NAMALWA (cell line): ENCODE measurements at regions not wholly inside any gene's neighbourhood (a gene's known extent, or its start where the extent isn't known, plus 50 kb on each side); places are given as distances from the start of the nearest gene placed in this dataset.

Experiments
- DNase-seq: peaks from one replicate; pipeline ENCODE4 v3.0.0-alpha.2; 2015; ENCODE audit warnings: low spot score

DNA sequence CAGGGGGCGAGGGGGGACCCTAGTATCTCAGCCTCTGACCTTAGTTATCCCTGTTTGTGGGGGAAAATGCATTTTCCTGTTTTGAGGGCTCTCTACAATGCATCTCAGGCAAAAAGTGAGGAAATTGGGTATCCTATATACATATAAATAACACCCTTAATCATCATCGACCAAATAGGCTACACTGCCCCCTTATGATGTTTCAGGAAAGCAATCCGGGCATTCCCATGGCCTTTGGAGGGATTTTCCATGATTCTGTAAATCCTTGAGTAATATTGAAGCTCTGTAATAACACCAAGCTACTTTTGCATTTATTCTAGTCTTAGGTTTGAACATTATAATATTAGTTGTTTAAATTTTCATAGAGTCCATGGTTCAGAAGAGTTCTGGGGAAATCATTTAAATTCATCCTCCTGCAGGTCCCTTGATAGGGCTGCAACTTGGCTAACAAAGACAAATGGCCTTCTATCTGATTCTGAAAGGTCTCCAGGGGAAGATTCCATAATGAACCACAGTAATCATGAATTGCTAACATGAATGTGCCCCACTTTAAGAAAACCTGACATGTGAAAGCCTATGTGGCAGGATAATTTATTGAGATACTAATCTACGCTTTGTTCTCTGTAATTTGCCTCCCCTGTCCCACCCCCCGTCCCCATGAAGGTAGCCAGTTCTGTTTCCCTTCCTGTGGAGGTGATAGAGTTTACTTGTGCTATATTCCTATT is 91.5 kb upstream of the SCOC start:
- no peak for DNase-seq

DNA sequence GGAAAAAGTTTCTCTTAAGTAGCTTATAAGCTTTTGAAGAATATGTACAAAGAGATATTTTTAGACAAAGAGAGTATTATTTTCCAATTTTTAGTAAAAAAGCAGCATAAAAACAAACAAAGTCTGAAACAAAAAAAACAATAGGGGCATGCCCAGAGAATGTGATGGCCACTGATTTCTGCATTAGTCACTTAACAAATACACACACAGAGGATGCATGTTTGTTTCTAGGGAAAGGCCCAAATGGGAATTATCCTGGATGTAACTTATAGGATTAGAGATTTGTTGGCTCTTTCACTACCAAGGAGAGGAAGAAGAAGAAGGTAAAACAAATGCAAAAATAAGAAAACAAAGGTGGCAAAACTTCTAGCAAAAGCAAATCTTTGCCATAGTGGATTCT is 95.9 kb upstream of the SCOC start:
- DNase-seq = no peak

GRCh38 chr4:140271553-140271952 is 101.9 kb upstream of the SCOC start:
- DNase-seq = peak; percentile 21

GRCh38 chr4:140269369-140269768 is 104.1 kb upstream of the SCOC start:
- no peak for DNase-seq

GRCh38 chr4:140268186-140268841 is 105.1 kb upstream of the SCOC start:
- DNase-seq = no peak

GRCh38 chr4:140267576-140267975 is 105.9 kb upstream of the SCOC start:
- DNase-seq = no peak

GRCh38 chr4:140266958-140267568 is 106.4 kb upstream of the SCOC start:
- DNase-seq = no peak

DNA sequence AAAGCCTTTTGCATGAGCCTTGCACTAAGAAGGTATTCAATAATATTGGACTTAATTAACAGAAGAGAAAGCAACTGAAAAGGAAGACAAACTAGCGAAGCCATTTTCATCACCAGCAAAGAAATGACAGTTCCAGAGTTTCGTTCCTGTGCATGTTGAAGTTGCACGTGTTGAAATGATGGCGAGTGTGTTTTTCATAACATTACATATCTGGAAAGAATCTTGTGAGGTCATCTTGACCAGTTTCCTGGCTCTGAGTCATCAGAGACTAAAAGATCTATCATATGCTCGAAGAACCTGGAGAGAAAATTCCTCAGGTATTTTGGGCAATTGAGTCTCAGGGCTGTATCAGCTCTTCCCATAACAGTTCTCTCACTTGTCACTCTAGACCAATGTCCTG is 106.2 kb upstream of the MAML3 start:
- no peak for DNase-seq

GRCh38 chr4:140258476-140258875 is 104.5 kb upstream of the MAML3 start:
- DNase-seq = no peak

- no peak for DNase-seq
These were observed 103.7 kb upstream of the MAML3 start for GRCh38 chr4:140257461-140258305.

- DNase-seq = no peak
These were observed 103.0 kb upstream of the MAML3 start for GRCh38 chr4:140256941-140257340.

DNA sequence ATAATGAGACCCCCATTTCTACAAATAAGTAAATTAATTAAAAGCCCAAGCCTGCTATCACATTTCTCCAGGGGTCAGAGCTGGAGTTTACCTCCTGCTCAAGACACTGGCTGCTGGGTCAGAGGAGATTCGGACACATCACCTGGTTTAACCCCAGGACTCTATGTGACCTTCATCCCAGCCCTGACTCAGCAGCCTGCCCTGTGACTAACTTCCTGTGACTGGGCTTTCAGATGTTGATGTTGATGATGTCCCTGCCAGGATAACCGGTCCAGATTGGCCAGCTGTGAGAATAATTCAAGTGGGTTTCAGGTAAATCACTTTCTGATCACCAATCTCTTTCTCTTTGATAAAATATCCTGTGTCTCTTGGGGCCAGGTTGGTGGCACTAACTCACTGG is 102.4 kb upstream of the MAML3 start:
- no peak for DNase-seq

GRCh38 chr4:140255927-140256326 is 101.9 kb upstream of the MAML3 start:
- no peak for DNase-seq

GRCh38 chr4:140255467-140255866 is 101.5 kb upstream of the MAML3 start:
- no peak for DNase-seq

DNA sequence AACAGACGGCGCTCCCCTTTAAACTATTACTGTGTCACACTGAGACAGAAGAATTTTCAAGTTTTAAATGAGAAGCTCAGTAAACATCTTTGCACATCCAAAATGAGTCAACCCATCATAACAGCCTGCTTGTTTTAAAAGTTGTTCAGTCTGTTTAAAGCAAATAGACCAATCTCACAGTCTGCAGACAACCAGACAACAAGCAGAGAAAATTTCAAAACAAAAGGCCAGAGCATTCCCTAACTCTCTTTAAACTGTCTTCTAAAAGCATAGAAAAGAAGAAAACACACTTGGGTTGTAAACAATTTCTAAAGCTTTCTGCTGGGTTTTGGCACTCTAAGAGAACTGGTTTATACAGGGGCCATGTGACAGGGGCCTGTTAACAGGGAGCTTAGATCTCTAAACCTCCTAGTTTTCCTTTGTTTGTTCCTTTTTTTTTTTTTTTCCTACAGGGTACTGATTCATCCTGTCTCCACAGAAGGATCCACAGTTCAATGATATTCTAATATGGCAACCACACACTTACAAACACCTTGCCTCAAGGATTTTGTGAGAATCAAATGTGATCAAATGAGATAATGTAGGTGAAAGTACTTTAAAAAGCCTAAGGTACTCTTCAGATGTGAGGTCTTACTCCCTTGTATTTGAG is 100.8 kb upstream of the MAML3 start:
- no peak for DNase-seq

DNA sequence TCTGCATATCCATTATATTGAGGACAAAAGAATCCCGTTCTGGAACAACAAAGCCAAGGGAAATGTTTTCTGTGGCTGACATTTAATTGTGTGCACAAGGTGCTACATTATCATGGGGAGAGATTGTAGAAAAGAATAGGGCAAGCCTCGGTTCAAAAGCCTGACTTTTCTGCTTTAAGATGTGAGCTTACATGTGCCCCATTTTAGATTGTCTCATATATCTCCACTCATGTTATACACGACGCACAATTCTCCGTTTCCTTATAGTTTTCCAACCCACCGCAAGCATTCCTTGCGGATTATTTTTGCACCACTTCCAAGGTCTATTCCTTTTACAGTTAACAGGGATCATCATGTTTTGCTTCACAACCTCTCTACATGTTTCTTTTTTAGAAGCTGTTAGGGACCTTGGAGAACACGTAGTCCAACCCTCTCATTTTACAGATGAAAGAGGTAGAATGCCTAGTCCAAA is 99.6 kb upstream of the MAML3 start:
- DNase-seq = no peak

- DNase-seq = peak; percentile 51
These were observed 99.0 kb upstream of the MAML3 start for GRCh38 chr4:140252742-140253555.

DNA sequence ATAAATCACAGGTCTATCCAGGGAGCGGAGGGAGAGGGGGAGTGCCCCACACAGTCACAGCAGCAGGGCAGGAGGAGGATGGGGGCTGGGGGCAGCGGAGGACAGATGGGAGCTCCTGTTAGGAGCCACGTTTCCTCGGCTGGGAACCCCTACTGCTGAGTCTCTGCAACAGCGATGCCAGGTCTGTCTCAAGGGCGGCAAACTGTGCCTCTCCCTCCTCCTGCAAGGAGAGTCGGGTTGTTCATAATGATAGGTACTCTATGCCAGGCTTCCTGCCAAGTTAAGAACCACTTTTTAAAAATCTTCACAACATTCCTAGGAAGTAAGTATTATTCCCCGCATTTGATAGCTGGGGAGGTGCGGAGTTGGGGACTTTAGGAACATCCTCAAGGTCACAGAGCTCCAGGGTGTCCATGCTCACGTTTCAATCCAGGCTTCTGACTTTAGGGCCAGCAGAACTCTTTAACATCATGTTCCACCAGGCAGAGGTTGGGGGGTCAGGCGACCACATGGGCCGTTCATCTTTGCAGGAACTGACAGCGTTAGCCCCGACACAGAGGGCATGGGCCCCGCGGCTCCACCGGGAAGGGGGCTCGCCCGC is 98.3 kb upstream of the MAML3 start:
- DNase-seq = peak; percentile 18

DNA sequence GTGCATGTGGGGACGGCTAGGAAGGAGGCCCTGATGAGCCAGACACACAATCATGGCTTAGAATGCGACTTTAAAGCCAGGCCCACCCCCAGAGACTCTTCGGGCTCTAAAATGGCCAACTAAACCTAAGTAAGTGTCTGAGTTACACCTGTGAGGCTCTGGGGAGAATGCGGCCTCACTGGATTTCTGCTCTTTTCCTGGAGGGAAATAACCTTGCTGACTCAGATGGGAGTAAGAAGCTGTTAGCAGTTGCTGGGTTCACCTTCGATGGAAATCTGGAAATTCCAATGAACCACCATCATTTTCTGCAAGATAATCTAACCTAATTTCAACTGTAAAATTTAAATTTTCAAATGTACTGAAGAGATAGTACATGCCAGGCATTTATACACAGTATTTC is 97.6 kb upstream of the MAML3 start:
- no peak for DNase-seq

DNA sequence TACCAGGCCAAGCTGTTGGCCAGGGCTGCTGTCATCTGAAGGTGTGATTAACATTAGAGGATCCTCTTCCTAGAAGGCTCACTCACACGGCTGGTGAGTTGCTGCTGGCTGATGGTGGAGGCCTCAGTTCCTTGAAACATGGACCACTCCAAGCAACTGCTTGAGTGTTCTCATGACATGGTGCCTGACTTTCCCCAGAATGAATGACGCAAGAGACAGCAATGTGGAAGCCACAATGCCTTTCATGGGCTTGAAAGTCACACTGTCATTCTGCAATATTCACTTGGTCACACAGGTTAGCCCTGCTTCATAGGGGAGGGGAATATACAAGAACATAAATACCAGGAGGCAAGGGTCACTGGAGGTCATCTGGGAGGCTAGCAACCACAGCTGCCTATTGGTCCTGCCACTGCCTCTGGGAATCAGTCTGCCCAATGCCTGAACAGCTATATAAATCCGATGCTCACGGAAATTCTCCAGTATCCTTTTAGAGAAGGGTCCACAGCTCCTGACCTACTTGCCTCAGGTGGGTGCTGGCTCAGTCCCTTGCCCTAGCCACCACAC is 97.1 kb upstream of the MAML3 start:
- no peak for DNase-seq
